HG02943 (cell line): ENCODE measurements at regions not wholly inside any gene's neighbourhood (a gene's known extent, or its start where the extent isn't known, plus 50 kb on each side); places are given as distances from the start of the nearest gene placed in this dataset.

Source experiments
- ATAC-seq: cut with Tn5 transposase; IDR thresholded peaks from one replicate; pipeline ENCODE4 v1.9.1; 2021; ENCODE audit warnings: mild to moderate bottlenecking, low read depth, moderate library complexity; ENCODE audit not compliant: unreplicated experiment

DNA sequence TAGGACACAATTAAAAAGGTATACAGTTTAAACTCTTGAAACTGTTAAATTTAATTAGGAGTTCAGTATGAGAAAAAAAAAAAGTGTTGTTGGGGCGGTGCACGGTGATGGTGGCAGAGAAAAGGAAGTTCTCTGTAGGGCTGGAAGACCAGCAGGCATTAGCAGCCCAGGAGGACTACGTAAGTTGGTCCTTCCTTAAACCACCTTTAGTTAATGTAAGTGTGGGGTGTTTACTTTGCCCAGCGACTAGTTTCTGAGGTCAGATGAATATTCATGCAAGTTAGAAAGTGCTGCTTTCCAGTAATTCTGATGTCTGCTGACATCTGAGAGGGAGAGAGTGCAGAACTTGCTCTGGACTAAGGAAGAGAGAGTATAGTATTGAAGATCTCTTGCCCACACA, 54.9 kb downstream of the NKX2-1 start:
- ATAC-seq = no peak

DNA sequence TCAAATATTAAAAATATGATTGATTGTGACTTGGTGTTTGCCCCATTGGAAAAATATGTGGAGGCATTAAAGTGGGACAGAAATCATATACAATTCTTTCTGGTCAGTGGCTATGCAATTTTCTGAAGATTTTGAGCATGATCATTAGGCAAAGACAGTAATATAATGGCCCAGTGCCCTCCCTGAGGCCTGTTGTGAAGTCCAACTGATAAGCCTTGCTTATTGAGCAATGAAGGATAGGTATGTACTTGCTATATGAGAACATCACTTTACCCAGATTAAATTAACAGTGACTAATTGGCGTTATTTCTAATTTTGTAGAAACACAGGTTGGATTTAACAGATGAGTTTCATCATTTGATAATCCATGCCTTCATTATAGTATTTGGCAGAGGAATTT, 57.1 kb downstream of the NKX2-1 start:
- ATAC-seq = no peak

DNA sequence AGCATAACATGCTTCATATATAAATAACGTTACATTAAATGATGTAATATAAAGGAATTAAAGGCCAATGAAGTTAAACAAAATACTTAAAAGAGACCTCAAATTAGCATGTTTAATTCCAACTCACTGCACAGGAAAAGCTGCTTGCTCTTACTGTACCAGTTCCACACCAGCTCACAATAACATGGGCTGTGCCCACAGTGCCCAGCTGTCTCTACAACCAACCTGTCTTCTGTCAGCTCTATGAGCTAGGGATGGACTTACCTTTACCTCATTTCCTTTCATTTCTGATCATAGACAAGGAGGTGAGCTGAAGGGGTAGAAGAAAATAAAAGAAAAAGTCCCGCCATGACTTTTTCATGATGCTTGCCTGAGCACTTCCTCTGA, 64.8 kb downstream of the NKX2-1 start:
- no peak for ATAC-seq

DNA sequence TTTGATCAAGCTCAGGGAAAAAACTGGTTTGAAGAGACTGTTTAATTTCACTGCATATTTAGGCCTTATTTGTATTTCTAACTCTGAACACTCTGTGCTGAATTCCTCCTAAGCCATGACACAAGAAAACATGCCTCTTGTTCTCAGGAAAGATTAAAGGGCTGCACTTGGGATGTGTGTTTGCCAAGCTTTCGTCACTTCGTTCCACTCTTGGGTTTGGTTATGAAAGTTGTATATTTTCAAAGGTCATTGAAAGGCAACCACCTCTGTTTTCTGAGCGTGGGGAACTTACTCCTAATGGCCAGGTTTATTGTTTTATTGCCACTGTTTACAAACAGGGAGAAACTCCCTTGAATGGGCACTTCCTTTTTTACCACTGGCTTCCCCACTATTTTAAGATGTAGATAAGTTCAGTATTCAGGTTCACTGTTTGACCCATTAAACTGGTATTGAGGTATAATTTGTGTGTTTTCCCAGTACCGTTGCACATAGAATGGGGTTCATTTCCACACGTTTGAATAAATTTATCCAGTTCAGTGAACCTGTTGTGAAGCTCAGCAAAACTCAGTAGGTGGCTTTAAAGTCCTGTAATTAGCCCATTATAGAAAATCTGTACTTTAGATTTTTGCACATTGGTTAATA, 65.3 kb downstream of the NKX2-1 start:
- ATAC-seq = no peak

DNA sequence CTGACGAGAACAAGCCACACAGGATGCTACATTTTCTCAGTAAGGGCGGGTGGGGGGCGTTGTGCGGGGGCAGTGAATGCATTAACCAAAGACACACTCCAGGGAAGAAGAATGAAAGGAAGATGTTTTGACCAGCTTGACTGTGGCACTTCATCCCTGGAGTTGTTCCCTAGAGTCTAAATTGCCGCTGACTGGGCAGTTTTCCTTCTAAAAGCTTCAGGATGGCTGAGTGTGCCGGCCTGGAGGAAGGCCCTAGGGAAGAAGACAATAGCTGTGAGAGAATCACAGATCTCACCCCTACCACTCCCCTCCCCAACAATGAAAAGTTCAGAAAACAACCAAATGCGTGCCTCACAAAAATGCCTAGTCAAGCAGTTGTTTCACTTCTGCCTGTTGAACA, 67.2 kb downstream of the NKX2-1 start:
- no peak for ATAC-seq

DNA sequence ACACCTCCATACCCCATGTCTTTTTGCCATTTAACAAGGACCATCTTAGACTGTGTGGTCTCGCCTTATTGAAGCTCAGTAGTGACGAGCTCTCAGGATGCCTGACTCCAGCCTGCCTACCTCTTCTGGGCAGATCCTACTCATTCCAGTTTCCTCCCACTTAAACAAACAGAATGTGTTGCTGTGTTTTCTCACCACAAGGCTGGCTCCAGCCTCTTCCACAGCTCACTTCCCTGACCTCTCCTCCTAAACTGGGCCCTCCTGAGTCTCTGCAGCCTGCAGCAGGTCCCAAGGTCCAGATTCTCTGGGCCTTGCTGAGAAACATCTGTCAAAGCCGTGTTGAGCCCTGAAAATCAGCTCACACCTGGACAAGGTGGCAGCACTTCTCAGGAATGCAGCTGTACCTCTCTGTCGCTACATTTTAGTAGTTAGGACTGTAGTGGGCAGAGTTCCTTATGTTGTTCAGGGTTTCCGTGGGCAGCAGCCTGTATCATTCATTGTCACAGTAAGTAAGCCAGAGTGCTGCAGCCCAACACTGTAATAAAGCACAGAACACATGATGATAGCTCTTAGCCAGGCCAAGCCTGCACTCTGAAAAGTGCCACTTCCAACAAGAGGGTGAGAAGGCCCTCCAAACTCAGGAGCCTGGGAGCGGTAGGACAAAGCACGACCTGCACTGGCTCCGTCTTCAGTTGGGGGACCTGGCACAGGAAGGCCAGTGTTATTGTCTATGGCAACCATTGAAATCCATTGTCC, 68.5 kb downstream of the NKX2-1 start:
- no peak for ATAC-seq

DNA sequence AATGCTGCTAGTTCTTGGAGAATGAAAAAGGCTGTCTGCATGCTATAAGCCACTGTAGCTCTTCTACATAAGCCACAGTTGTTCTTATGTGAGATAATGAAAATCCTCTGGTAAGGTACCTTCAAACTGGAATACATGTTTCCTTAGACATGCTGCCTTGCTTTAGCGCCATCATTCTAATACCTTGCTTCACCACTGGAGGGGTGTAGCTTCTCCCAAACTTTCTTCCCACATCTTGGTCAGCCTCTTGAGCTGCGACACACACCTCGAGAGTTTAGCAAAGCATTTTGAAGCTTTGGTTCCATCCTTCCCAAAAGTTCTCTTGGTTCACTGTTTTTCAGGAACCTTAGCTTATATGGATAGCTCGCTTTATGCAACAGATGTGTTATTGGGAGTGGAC, 69.5 kb downstream of the NKX2-1 start:
- no peak for ATAC-seq

DNA sequence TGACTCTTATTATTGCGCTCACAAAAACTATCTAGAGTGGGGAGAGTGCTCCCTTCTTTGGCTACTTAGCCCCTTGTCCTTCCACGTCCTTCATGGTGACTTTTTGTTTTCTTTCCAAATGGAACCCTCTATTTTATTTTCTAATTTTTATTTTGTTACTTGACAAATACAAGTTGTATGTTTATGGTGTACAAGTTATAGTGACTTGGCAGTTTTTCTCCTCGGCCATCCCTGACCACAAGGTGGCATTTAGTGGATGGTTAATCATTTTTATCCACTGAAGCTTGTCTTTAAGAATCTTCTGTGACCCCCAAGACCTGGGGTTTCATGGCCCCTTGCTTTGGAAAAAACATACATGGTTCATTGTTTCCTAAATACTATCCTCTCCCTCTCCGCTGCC, 70.1 kb downstream of the NKX2-1 start:
- ATAC-seq = no peak

DNA sequence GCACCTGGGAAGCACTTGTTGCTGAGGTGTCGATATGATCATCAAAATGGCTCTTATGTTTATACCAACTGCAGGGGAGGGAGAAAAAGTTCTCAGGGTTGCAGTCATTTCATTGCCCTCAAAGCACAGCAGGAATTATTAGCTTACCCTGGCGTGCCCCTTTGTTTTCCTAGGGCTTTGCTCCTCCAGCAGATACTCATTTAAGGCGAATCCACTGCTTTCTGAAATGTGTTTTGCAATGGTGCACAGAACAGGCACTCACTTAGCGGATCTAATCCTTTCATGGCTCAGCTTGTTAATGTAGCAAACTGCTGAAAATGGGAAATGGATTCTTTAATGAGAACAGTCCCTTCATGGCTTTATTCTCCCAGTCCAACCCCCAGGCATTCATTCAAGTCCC, 76.7 kb downstream of the NKX2-1 start:
- ATAC-seq = no peak

DNA sequence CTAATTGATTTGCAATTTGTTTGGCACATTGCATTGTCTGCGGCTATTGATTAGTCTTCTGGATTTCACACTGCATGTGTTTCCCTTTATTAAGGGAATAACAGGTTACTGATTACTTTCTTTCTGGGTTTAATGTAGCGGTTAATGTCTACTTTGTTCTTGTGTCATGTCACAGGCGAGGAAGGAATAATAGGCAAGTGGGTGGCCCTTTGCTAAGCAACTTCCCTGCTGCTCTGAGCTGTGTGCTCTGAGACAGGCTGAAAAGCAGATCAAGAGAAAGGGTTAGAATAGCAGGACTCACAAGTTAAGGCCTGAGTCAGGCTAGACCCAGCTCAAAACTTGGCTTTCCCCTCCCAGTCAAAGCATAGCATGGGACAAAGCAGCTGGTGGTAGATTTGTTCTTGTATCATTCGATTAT, 77.2 kb downstream of the NKX2-1 start:
- no peak for ATAC-seq

DNA sequence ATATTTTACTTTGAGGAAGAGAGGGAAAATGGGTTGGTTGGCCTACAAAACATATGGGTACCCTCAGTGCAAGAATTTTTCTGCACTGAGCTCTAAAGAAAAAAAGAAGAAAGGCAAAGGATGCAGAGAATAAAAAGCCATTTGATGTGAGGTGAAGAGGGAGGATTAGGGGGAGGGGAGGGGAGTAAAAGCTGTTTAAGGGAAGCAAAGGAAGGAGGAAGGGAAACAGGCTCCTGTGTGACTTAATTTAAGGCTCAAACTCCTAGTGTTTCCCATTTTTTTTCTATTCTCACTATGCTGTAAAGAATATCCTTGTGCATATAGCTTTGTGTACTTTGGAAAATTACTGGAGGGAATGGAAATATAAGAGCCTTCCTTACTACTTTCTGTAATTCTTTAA, 78.7 kb downstream of the NKX2-1 start:
- no peak for ATAC-seq

DNA sequence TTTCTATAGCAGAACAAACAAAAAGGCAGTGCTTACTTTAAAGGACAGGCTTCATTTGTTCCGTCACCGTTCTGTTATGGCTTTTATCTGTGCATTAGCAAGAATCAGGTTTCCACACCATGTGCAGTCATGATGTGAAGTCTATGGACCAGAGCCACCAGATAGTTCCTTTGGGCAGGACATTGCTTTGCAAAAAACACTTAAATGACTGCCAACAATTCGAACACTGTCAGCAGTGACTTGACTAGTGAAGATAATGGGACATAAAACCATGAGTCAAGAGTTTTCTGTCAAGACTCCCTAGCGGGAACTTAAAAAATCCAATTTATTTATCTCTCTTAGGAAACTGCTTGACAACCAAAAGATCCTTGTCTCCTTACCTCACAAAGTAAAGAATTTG, 80.3 kb downstream of the NKX2-1 start:
- no peak for ATAC-seq

DNA sequence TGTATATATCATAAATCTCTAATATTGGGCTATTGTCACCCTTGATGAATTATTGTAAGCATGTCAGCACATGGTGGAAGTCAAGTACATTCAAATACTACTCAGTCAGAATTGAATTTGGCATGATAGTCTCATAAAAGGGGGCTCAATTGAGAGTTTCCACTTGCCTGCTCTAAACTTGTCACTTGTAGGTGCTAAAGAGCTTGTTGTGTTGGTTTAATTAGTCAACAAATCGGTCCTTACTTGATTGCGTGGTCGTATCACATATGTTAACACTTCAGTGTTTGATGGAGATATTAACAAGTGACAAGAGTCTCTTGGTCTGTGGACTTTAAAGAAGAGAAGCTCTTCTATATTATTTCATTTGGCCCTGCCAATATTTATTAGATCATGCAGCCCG, 81.1 kb downstream of the NKX2-1 start:
- no peak for ATAC-seq

DNA sequence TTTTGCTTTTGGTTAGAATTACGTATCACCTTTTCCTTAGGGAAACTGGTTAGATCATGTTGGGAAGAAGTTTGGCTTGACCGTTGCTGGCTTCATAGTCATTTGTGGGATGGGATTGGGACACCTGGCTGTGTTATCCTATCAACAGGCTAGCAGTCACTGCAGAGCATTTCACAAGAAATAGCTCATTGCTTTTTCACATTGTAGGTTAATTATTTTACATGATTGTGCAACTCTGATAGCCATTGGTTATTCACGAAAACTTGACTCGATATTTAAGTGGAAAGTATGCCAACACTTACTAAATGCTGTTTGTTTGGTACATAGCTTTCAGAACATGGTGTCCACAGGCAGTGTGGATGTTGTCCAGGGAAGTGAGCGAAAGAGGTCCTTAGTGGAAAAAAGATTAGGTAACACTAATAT, 89.4 kb downstream of the NKX2-1 start:
- ATAC-seq = no peak

DNA sequence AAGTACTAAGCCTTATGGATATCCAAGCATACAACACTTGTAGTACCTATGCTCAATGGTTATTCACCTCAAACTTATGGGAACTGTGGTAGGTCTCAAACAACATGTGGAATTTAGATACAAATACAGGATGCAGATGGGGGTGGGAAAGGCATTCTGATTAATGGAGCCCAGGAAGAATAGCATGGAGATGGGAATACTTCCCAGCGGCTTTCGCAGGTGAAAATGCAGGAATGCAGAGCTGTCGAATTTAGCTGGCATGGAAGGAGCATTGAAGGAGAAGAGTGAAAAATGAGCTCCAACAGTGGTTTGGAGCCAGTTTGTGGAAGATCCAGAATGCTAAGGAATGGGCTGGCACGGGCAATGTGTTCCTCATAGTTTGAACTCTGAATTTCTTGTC, 89.9 kb downstream of the NKX2-1 start:
- no peak for ATAC-seq

DNA sequence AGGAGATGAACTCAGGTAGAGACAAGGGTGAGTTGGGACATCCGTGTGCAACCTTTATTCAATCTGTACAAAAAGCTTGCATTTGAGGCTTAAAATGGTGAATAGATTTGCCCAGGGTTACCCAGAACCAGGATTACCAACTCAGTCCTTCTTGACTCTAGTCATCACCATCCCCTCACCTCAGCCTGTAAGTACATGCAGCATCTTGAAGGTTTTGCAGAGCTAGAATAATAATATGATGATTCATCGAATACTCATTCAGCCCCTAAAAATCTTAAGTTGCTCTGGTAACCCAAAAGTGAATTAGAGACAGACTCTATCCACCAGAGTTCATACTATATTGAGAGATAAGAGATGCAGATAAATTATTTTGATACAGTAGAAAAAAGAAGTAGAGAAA, 90.3 kb downstream of the NKX2-1 start:
- ATAC-seq = no peak

DNA sequence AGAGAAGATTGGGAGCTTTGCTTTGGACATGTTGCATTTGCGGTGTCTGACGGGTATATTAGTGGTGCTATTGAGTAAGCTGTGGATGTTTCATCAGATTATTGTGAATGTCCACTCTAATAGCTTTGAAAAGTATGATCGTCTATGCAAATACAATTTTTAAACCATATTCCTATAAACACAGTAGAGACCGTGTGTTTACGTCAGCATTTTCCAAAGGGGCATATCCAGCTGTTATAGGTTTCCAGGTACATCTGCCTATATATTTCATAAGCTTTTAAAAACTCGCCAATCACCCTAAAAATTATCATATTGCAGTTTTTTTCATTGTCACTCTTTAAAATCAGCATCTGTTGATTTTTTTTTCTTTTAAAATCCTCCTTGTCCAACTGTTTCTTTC, 91.7 kb downstream of the NKX2-1 start:
- ATAC-seq = no peak

DNA sequence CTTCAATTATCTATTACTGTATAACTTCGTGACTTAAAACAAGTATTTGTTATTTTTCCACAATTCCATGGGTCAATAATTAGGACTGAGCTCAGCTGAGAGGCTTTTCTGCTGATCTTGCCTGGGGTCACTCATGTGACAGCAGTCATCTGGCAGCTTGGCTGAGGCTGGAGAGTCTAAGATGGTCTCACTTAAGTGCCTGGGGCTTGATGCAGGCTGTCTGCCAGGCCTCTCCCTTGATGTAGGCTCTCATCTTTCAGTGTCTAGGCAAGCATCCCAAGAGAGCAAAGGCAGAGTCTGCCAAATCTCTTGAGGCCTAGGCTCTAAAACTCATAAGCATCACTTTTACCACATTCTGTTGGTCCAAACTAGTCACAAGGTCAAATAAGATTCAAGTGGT, 93.2 kb downstream of the NKX2-1 start:
- no peak for ATAC-seq

DNA sequence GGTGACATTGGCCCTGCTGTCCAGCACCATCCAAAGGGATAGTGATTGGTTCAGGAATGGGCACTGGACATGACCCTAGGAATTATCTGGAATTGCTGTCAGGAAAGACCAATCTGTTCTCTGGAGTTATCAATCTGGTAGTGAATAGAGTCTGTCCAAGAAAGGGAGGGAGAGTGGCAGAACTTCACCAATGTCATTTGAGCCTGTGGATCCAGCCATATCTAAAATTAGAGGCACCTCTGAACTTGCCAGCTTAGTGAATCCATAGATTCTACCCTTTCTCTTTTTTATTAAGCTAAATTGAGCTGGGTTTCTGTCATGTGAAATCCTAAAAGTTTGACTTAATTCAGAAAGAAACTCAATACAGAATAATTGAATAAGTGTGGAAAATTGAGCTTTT, 93.9 kb downstream of the NKX2-1 start:
- ATAC-seq = no peak

DNA sequence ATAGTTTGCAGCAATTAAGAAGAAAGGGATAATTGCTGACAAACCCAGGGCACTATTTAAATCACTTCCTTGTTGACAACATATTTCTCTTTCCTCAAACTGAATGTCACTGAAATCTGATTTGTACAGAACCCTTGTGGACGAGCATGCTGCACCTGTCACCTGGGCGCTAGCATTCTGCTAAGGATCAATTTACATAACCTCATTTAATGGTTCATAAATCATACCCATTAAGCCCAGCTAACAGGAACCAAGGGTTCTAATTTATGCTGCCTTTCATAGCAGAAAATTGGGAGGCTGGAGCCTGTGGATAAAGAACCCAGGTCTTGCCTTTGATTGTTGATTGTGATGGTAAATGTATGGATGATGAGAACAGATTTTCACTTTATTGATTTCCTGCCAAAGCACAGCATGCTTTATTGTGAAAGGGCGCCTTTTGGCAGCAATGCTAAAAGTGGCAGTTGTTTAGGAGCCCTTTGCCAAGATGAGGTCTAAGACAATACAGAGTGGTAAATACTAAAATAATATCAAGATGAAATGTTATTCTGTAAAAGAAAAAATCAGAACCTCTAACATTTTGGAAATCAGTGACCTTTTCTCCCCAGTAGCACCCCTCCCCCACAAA, 95.4 kb downstream of the NKX2-1 start:
- ATAC-seq = no peak

DNA sequence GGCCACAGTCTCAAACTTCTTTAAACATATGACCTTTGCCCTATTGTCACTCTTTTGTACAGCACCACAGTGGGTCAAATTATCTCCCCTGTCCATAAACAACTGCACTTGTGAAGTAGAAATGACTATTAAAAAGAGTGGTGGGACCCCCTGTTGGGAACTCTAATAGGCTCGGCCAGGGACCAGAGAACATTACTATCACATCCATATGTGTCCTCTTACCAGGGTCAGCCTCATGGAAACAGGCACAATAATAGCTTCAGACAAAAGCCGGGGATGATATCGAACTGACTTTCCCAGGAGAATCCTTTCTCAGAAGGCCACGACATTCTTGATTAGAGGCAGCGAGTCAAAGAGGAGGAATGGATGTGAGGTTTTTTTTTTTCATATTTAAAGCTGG, 96.6 kb downstream of the NKX2-1 start:
- no peak for ATAC-seq

DNA sequence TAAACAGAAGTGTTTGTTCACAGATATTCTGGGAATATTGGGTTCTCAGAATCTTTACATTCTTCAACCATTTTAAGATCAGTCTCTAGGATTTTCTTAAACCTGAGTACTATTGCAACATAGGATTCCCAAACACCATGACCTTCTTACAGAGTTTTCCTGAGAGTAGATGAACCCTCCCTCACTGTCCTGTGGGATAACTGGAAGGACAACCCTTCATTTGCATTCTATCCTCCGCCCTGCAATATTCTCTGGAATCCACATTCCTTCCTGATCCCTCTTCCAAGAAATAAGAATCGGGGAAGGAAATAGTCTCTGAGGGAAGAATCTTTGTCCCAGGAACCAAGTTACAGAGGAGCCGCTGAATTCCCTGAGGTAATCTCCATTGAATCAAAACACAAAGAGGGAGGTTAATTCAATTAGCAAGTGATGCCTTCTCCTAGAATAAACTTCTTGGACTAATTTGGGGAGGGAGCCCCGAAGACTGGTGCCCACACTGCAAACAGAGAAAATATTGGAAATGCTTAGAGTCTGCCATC, 99.8 kb upstream of the MBIP start:
- no peak for ATAC-seq
